ENCODE measurements at regions not wholly inside any gene's neighbourhood (a gene's known extent, or its start where the extent isn't known, plus 50 kb on each side); places are given as distances from the start of the nearest gene placed in this dataset.
"Not testable (repeated sequence)": the region's sequence is repeated elsewhere in the genome, so short reads cannot be mapped to it uniquely, and the experiment has no call there.

- no peaks in the 10 kb centered on the region for H3K9me3 Mint-ChIP-seq
- H3K4me1 Mint-ChIP-seq (ENCODE audit: low read depth): peaks cover 20% of the 10 kb centered on the region
- ATAC-seq (peak; percentile 74 to 80), DNase-seq (no peak)
- no peaks in the 10 kb centered on the region for H3K36me3 Mint-ChIP-seq (ENCODE audit: insufficient read depth)
- H3K27me3 Mint-ChIP-seq (ENCODE audit: low read depth): no peaks in the 10 kb centered on the region
- H3K4me3 Mint-ChIP-seq: no peak overlapping the region
Measured at GRCh38 chr2:147327613-147328012, 517.2 kb upstream of the ACVR2A start.

- Mint-ChIP-seq H3K4me1 (ENCODE audit: low read depth) (peaks cover 15% of the 10 kb centered on the region), H3K9me3 (no peaks in the 10 kb centered on the region), H3K4me3 (no peak overlapping the region), H3K27me3 (ENCODE audit: low read depth) (no peaks in the 10 kb centered on the region), H3K36me3 (ENCODE audit: insufficient read depth) (no peaks in the 10 kb centered on the region)
- no peak for ATAC-seq
- no peak for DNase-seq
Measured at GRCh38 chr2:147325990-147326389, 518.8 kb upstream of the ACVR2A start.

- H3K36me3 Mint-ChIP-seq (ENCODE audit: insufficient read depth): no peaks in the 10 kb centered on the region
- peaks cover 21% of the 10 kb centered on the region for H3K9me3 Mint-ChIP-seq
- no peaks in the 10 kb centered on the region for H3K4me1 Mint-ChIP-seq (ENCODE audit: low read depth)
- ATAC-seq (no peak), DNase-seq (no peak)
- no peak overlapping the region for H3K4me3 Mint-ChIP-seq
- no peaks in the 10 kb centered on the region for H3K27me3 Mint-ChIP-seq (ENCODE audit: low read depth)
Measured at GRCh38 chr2:147320146-147320545, 524.7 kb upstream of the ACVR2A start.

GRCh38 chr2:147311058-147311430, 533.8 kb upstream of the ACVR2A start:
- Mint-ChIP-seq H3K4me3 (no peak overlapping the region), H3K27me3 (ENCODE audit: low read depth) (no peaks in the 10 kb centered on the region), H3K9me3 (peaks cover 5% of the 10 kb centered on the region), H3K36me3 (ENCODE audit: insufficient read depth) (no peaks in the 10 kb centered on the region), H3K4me1 (ENCODE audit: low read depth) (peaks cover 2% of the 10 kb centered on the region)
- ATAC-seq (no peak), DNase-seq (no peak)

- Mint-ChIP-seq H3K27me3 (ENCODE audit: low read depth) (no peaks in the 10 kb centered on the region), H3K36me3 (ENCODE audit: insufficient read depth) (no peaks in the 10 kb centered on the region), H3K9me3 (peaks cover 5% of the 10 kb centered on the region), H3K4me1 (ENCODE audit: low read depth) (peaks cover 2% of the 10 kb centered on the region), H3K4me3 (no peak overlapping the region)
- peak; percentile 41 to 58 for ATAC-seq
- DNase-seq: no peak
Measured at GRCh38 chr2:147310335-147311057, 534.3 kb upstream of the ACVR2A start.

- no peaks in the 10 kb centered on the region for H3K27me3 Mint-ChIP-seq (ENCODE audit: low read depth)
- DNase-seq (peak; percentile 9), ATAC-seq (peak; percentile 73 to 75)
- no peaks in the 10 kb centered on the region for H3K9me3 Mint-ChIP-seq
- no peaks in the 10 kb centered on the region for H3K36me3 Mint-ChIP-seq (ENCODE audit: insufficient read depth)
- peaks cover 71% of the 10 kb centered on the region for H3K4me1 Mint-ChIP-seq (ENCODE audit: low read depth)
- no peak overlapping the region for H3K4me3 Mint-ChIP-seq
Measured at GRCh38 chr2:147297820-147298219, 547.0 kb upstream of the ACVR2A start.

GRCh38 chr2:147294825-147295392, 549.9 kb upstream of the ACVR2A start:
- Mint-ChIP-seq H3K27me3 (ENCODE audit: low read depth) (no peaks in the 10 kb centered on the region), H3K36me3 (ENCODE audit: insufficient read depth) (no peaks in the 10 kb centered on the region), H3K4me3 (no peak overlapping the region), H3K9me3 (peaks cover 3% of the 10 kb centered on the region), H3K4me1 (ENCODE audit: low read depth) (peaks cover 74% of the 10 kb centered on the region)
- DNase-seq: no peak
- ATAC-seq: no peak

- Mint-ChIP-seq H3K9me3 (peaks cover 3% of the 10 kb centered on the region), H3K27me3 (ENCODE audit: low read depth) (no peaks in the 10 kb centered on the region), H3K4me3 (no peak overlapping the region), H3K4me1 (ENCODE audit: low read depth) (peaks cover 77% of the 10 kb centered on the region), H3K36me3 (ENCODE audit: insufficient read depth) (no peaks in the 10 kb centered on the region)
- DNase-seq (no peak), ATAC-seq (peak; percentile 66 to 69)
Measured at GRCh38 chr2:147293991-147294824, 550.6 kb upstream of the ACVR2A start.

- no peaks in the 10 kb centered on the region for H3K36me3 Mint-ChIP-seq (ENCODE audit: insufficient read depth)
- DNase-seq (peak; percentile 7), ATAC-seq (peak; percentile 91 to 94)
- H3K9me3 Mint-ChIP-seq: peaks cover 3% of the 10 kb centered on the region
- no peaks in the 10 kb centered on the region for H3K27me3 Mint-ChIP-seq (ENCODE audit: low read depth)
- no peak overlapping the region for H3K4me3 Mint-ChIP-seq
- H3K4me1 Mint-ChIP-seq (ENCODE audit: low read depth): peaks cover 33% of the 10 kb centered on the region
Measured at GRCh38 chr2:147288131-147288530, 556.7 kb upstream of the ACVR2A start.

GRCh38 chr2:147275943-147276342, 568.9 kb upstream of the ACVR2A start:
- Mint-ChIP-seq H3K36me3 (ENCODE audit: insufficient read depth) (no peaks in the 10 kb centered on the region), H3K4me1 (ENCODE audit: low read depth) (no peaks in the 10 kb centered on the region), H3K4me3 (no peak overlapping the region), H3K27me3 (ENCODE audit: low read depth) (no peaks in the 10 kb centered on the region), H3K9me3 (peaks cover 3% of the 10 kb centered on the region)
- ATAC-seq (no peak), DNase-seq (no peak)

GRCh38 chr2:147273628-147274027, 571.2 kb upstream of the ACVR2A start:
- Mint-ChIP-seq H3K4me1 (ENCODE audit: low read depth) (no peaks in the 10 kb centered on the region), H3K27me3 (ENCODE audit: low read depth) (no peaks in the 10 kb centered on the region), H3K9me3 (peaks cover 16% of the 10 kb centered on the region), H3K36me3 (ENCODE audit: insufficient read depth) (no peaks in the 10 kb centered on the region), H3K4me3 (no peak overlapping the region)
- ATAC-seq (no peak), DNase-seq (no peak)

GRCh38 chr2:147273106-147273505, 571.7 kb upstream of the ACVR2A start:
- DNase-seq (no peak), ATAC-seq (no peak)
- Mint-ChIP-seq H3K4me3 (no peak overlapping the region), H3K9me3 (peaks cover 16% of the 10 kb centered on the region), H3K36me3 (ENCODE audit: insufficient read depth) (no peaks in the 10 kb centered on the region), H3K4me1 (ENCODE audit: low read depth) (no peaks in the 10 kb centered on the region), H3K27me3 (ENCODE audit: low read depth) (no peaks in the 10 kb centered on the region)

GRCh38 chr2:147269581-147269980, 575.2 kb upstream of the ACVR2A start:
- H3K27me3 Mint-ChIP-seq (ENCODE audit: low read depth); H3K36me3 Mint-ChIP-seq (ENCODE audit: insufficient read depth); DNase-seq; H3K4me3 Mint-ChIP-seq; ATAC-seq; H3K4me1 Mint-ChIP-seq (ENCODE audit: low read depth): not testable (repeated sequence)
- H3K9me3 Mint-ChIP-seq: peaks cover 24% of the 10 kb centered on the region

GRCh38 chr2:147260241-147260640, 584.6 kb upstream of the ACVR2A start:
- no peak overlapping the region for H3K4me3 Mint-ChIP-seq
- peaks cover 10% of the 10 kb centered on the region for H3K9me3 Mint-ChIP-seq
- H3K27me3 Mint-ChIP-seq (ENCODE audit: low read depth): no peaks in the 10 kb centered on the region
- DNase-seq (no peak), ATAC-seq (no peak)
- H3K36me3 Mint-ChIP-seq (ENCODE audit: insufficient read depth): no peaks in the 10 kb centered on the region
- H3K4me1 Mint-ChIP-seq (ENCODE audit: low read depth): no peaks in the 10 kb centered on the region

- no peaks in the 10 kb centered on the region for H3K27me3 Mint-ChIP-seq (ENCODE audit: low read depth)
- ATAC-seq: no peak
Measured at GRCh38 chr2:147255812-147256211, 589.0 kb upstream of the ACVR2A start.

More at GRCh38 chr2:147255812-147256211, 589.0 kb upstream of the ACVR2A start:
- Mint-ChIP-seq H3K4me3 (no peak overlapping the region), H3K9me3 (peaks cover 9% of the 10 kb centered on the region), H3K36me3 (ENCODE audit: insufficient read depth) (peaks cover 3% of the 10 kb centered on the region), H3K4me1 (ENCODE audit: low read depth) (peaks cover under 1% of the 10 kb centered on the region)
- no peak for DNase-seq
